Stimulated activated CD8-positive, alpha-beta memory T cell treated with anti-CD3 and anti-CD28 coated beads, Interleukin-4, amount 100 ng/mL, for 1 hour (primary cell): ENCODE measurements at regions not wholly inside any gene's neighbourhood (a gene's known extent, or its start where the extent isn't known, plus 50 kb on each side); places are given as distances from the start of the nearest gene placed in this dataset.

Experiments used
- DNase-seq, 2 donors: peaks; one replicate each; pipeline ENCODE4 v3.0.0-alpha.2; 2020; ENCODE audit warnings: low read depth in 2 of 2, low spot score in 1 of 2

- DNase-seq: no peak
Measured at GRCh38 chr5:158559066-158559465, 540.6 kb downstream of the EBF1 start.

GRCh38 chr5:158553962-158554336 lies 545.8 kb downstream of the EBF1 start:
- no peak for DNase-seq

GRCh38 chr5:158553195-158553961 lies 546.3 kb downstream of the EBF1 start:
- no peak for DNase-seq

- DNase-seq: no peak
Measured at GRCh38 chr5:158552241-158552640, 547.5 kb downstream of the EBF1 start.

- no peak for DNase-seq
Measured at GRCh38 chr5:158549311-158549710, 550.4 kb downstream of the EBF1 start.

- DNase-seq: no peak
Measured at GRCh38 chr5:158546748-158547147, 553.0 kb downstream of the EBF1 start.

GRCh38 chr5:158545949-158546530 lies 553.7 kb downstream of the EBF1 start:
- no peak for DNase-seq

- DNase-seq: no peak
Measured at GRCh38 chr5:158544388-158545339, 555.1 kb downstream of the EBF1 start.

- DNase-seq: no peak
Measured at GRCh38 chr5:158543539-158544387, 556.0 kb downstream of the EBF1 start.

- DNase-seq: no peak
Measured at GRCh38 chr5:158541536-158542297, 558.0 kb downstream of the EBF1 start.

GRCh38 chr5:158538506-158539074 lies 561.1 kb downstream of the EBF1 start:
- no peak for DNase-seq

GRCh38 chr5:158537366-158537765 lies 562.4 kb downstream of the EBF1 start:
- no peak for DNase-seq

- no peak for DNase-seq
Measured at GRCh38 chr5:158534203-158534602, 565.5 kb downstream of the EBF1 start.

- no peak for DNase-seq
Measured at GRCh38 chr5:158532739-158533138, 567.0 kb downstream of the EBF1 start.

- DNase-seq: no peak
Measured at GRCh38 chr5:158531860-158532259, 567.9 kb downstream of the EBF1 start.

- DNase-seq: no peak
Measured at GRCh38 chr5:158530115-158530514, 569.6 kb downstream of the EBF1 start.

- DNase-seq: no peak
Measured at GRCh38 chr5:158529454-158529853, 570.3 kb downstream of the EBF1 start.

GRCh38 chr5:158525663-158526062 lies 574.1 kb downstream of the EBF1 start:
- no peak for DNase-seq

GRCh38 chr5:158524070-158524469 lies 575.6 kb downstream of the EBF1 start:
- DNase-seq: no peak

GRCh38 chr5:158522776-158523175 lies 576.9 kb downstream of the EBF1 start:
- no peak for DNase-seq
